Ovary (tissue), 7 donors: ENCODE measurements at regions not wholly inside any gene's neighbourhood (a gene's known extent, or its start where the extent isn't known, plus 50 kb on each side); places are given as distances from the start of the nearest gene placed in this dataset.

Experiments used
- DNase-seq, 5 donors: peaks; one replicate each; pipeline ENCODE4 v3.0.0-alpha.2; 2019 to 2020
- H3K27ac ChIP-seq, 2 donors: fragments of 200-600 bp; one replicate each; pipeline versions ENCODE4 v1.5.1 to v1.8.0; 2019 to 2022
- H3K27me3 ChIP-seq: fragments of 200-600 bp; one replicate; pipeline ENCODE4 v1.8.0; 2022
- H3K36me3 ChIP-seq: fragments of 200-600 bp; sonication (generic); one replicate; pipeline ENCODE4 v1.5.1; 2019
- H3K4me1 ChIP-seq: one replicate; pipeline ENCODE4 v1.8.1; 2013; ENCODE audit warnings: mild to moderate bottlenecking, moderate library complexity; ENCODE audit not compliant: insufficient read depth
- H3K4me3 ChIP-seq: fragments of 200-600 bp; sonication (generic); one replicate; pipeline ENCODE4 v1.5.1; 2017
- H3K9me3 ChIP-seq, 2 donors: fragments of 200-600 bp in 1 of 2; sonication (generic) in 1 of 2; one replicate each; pipeline versions ENCODE4 v1.5.1 to v1.8.1; 2013 to 2019; ENCODE audit warnings: mild to moderate bottlenecking in 1 of 2, moderate library complexity in 1 of 2
- CTCF ChIP-seq, 3 donors: fragments of 450-650 bp in 2 of 3; fragments of 200-600 bp in 1 of 3; IDR thresholded peaks; one replicate each; pipeline versions ENCODE4 v1.5.1 to v1.8.0; 2016 to 2022; ENCODE audit warnings: antibody characterized with exemption in 3 of 3, mild to moderate bottlenecking in 1 of 3
- EP300 ChIP-seq: sonication (generic); formaldehyde crosslinking; IDR thresholded peaks from one replicate; pipeline ENCODE4 v1.6.1; 2017; ENCODE audit warnings: antibody characterized with exemption
- POLR2A ChIP-seq: fragments of 450-650 bp; IDR thresholded peaks from one replicate; pipeline ENCODE4 v1.6.1; 2017; ENCODE audit warnings: antibody characterized with exemption, mild to moderate bottlenecking, moderate library complexity
- WGBS, 3 donors: extraction: QIAGEN DNeasy Blood & Tissue Kit in 1 of 3; methylation state at CpG; one replicate each; pipeline versions ENCODE4 v1.1.5 to v1.1.7; 2013 to 2017; 5-methylcytosine and 5-hydroxymethylcytosine counted together
- intact Hi-C, 4 donors: fragments of 100-400 bp; cut with DNase I; formaldehyde crosslinking; loops; one replicate each; pipeline versions ENCODE4 v1.11.0 to v1.15.1; 2022 to 2023
- donor health status: DM: no; HTN: no; CAD: no; lungs with moderate emphysema.
- donor health status: DM: no; HTN: no; CAD: no.
- donor health status: Bipolar disorder and iron deficiency.
- donor health status: DM: no; HTN: no; CAD: no.
- donor health status: DM: yes; HTN: yes; CAD: no.

- intact Hi-C loops: no loop called here
- WGBS, 3 donors: 18 to 41% (median 38%) methylated on average over 3 of the region's 3 CpGs
- H3K27ac ChIP-seq: no peak overlapping the region
Measured at GRCh38 chr16:66204756-66205155, 161.7 kb upstream of the CDH5 start.

GRCh38 chr16:66203476-66203875 lies 163.0 kb upstream of the CDH5 start:
- intact Hi-C loops: no loop called here
- WGBS, 3 donors: 90 to 96% (median 90%) methylated on average over 4 of the region's 4 CpGs
- Histone ChIP-seq H3K4me3 (no peak overlapping the region), H3K9me3 (no peaks in the 10 kb centered on the region), H3K36me3 (no peaks in the 10 kb centered on the region), H3K27me3 (no peaks in the 10 kb centered on the region), H3K4me1 (no peaks in the 10 kb centered on the region), H3K27ac (no peak overlapping the region)
- TF ChIP-seq EP300: no peak
- no peak for DNase-seq

More at GRCh38 chr16:66204756-66205155, 161.7 kb upstream of the CDH5 start:
- Histone ChIP-seq H3K27me3 (no peaks in the 10 kb centered on the region), H3K36me3 (no peaks in the 10 kb centered on the region), H3K9me3 (no peaks in the 10 kb centered on the region), H3K4me1 (no peaks in the 10 kb centered on the region), H3K4me3 (no peak overlapping the region)
- no peak for DNase-seq
- TF ChIP-seq EP300 (no peak), POLR2A (no peak), CTCF (IDR thresholded peaks at IDR 0.05) (no peak)

GRCh38 chr16:66199189-66199588 lies 167.3 kb upstream of the CDH5 start:
- 37 to 58% (median 46%) methylated on average over 1 of the region's 1 CpG for WGBS, 3 donors
- Histone ChIP-seq H3K4me3 (no peak overlapping the region), H3K27ac (no peak overlapping the region), H3K27me3 (no peaks in the 10 kb centered on the region), H3K4me1 (no peaks in the 10 kb centered on the region), H3K36me3 (no peaks in the 10 kb centered on the region), H3K9me3 (no peaks in the 10 kb centered on the region)
- intact Hi-C loops: no loop called here
- DNase-seq: no peak
- no peak for TF ChIP-seq CTCF (IDR thresholded peaks at IDR 0.05)
- no peak for TF ChIP-seq EP300
- no peak for TF ChIP-seq POLR2A

GRCh38 chr16:66198641-66199040 lies 167.8 kb upstream of the CDH5 start:
- no peak overlapping the region for H3K4me3 ChIP-seq
- WGBS, 3 donors: 46 to 89% (median 65%) methylated on average over 3 of the region's 3 CpGs
- H3K4me1 ChIP-seq: no peaks in the 10 kb centered on the region
- intact Hi-C loops: no loop called here
- no peaks in the 10 kb centered on the region for H3K9me3 ChIP-seq
- no peak for DNase-seq
- H3K27me3 ChIP-seq: no peaks in the 10 kb centered on the region
- no peak for TF ChIP-seq EP300
- TF ChIP-seq CTCF (IDR thresholded peaks at IDR 0.05): no peak
- TF ChIP-seq POLR2A: no peak
- no peak overlapping the region for H3K27ac ChIP-seq
- no peaks in the 10 kb centered on the region for H3K36me3 ChIP-seq

- DNase-seq: no peak
- no peaks in the 10 kb centered on the region for H3K36me3 ChIP-seq
- WGBS, 3 donors: 91 to 96% (median 95%) methylated on average over 4 of the region's 4 CpGs
- H3K27ac ChIP-seq: no peak overlapping the region
- intact Hi-C loops: no loop called here
- H3K4me1 ChIP-seq: no peaks in the 10 kb centered on the region
- no peaks in the 10 kb centered on the region for H3K9me3 ChIP-seq
- H3K4me3 ChIP-seq: no peak overlapping the region
- no peaks in the 10 kb centered on the region for H3K27me3 ChIP-seq
- TF ChIP-seq EP300: no peak
- no peak for TF ChIP-seq CTCF (IDR thresholded peaks at IDR 0.05)
- no peak for TF ChIP-seq POLR2A
Measured at GRCh38 chr16:66197668-66198278, 168.7 kb upstream of the CDH5 start.
